ENCODE measurements at regions not wholly inside any gene's neighbourhood (a gene's known extent, or its start where the extent isn't known, plus 50 kb on each side); places are given as distances from the start of the nearest gene placed in this dataset.

GRCh38 chr14:97172644-97173043 lies 375.5 kb downstream of the VRK1 start:
- TF ChIP-seq CTCF (conservative IDR thresholded peaks at IDR 0.05) (no peak), ZFX (IDR thresholded peaks at IDR 0.05) (no peak)
